GM18951 (cell line): ENCODE measurements at regions not wholly inside any gene's neighbourhood (a gene's known extent, or its start where the extent isn't known, plus 50 kb on each side); places are given as distances from the start of the nearest gene placed in this dataset.

Experiments used
- POLR2A ChIP-seq: IDR thresholded peaks from 4 replicates; pipeline ENCODE4 v1.6.1; 2011; ENCODE audit warnings: mild to moderate bottlenecking; ENCODE audit not compliant: insufficient read length, insufficient read depth; ENCODE audit errors: extremely low read depth
- in situ Hi-C: fragments of 300-500 bp; cut with MboI; formaldehyde crosslinking; loops from one replicate; pipeline ENCODE4 v1.12.0; 2022; ENCODE audit warnings: low sequenced_read_pairs, mixed read lengths, inconsistent platforms; ENCODE audit not compliant: unreplicated experiment

- in situ Hi-C loops: no loop called here
- no peak for TF ChIP-seq POLR2A
Observed at GRCh38 chr2:234621120-234621519, 124.2 kb upstream of the ARL4C start.

GRCh38 chr2:234620018-234620417, 123.1 kb upstream of the ARL4C start:
- in situ Hi-C loops: no loop called here

DNA sequence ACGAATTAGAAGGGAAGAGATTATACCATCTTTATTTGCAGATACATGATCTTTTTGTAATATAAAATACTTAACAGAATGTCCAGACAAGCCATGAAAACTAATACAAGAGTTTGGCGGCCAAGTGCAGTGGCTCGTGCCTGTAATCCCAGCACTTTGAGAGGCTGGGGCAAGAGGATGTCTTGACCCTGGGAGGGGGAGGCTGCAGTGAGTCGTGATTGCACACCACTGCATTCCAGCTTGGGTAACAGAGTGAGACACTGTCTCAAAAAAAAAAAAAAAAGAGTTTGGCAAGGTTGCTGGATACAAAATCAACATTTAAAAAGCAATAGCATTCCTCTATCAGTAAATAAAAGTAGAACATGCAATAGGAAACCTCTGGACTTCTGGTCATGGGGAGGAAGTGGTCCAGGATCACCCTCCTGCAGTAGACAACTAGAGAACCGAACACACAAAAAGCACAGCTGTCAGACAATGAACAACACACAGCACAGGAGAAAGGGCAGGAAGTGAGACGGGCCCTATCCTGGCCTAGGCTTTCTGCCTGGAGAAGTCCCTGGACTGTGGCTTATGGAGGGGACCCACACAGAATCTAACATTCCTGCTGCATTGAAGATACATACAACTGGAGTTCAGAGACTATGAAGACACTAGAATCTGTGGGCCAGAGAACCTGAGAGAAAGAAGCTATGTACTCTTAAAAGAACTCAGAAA, 118.9 kb upstream of the ARL4C start:
- no peak for TF ChIP-seq POLR2A
- in situ Hi-C loops: no loop called here

More at GRCh38 chr2:234620018-234620417, 123.1 kb upstream of the ARL4C start:
- TF ChIP-seq POLR2A: no peak

- in situ Hi-C loops: no loop called here
- no peak for TF ChIP-seq POLR2A
Observed at GRCh38 chr2:234611209-234611608, 114.3 kb upstream of the ARL4C start.

GRCh38 chr2:234608946-234609345, 112.1 kb upstream of the ARL4C start:
- in situ Hi-C loops: no loop called here
- no peak for TF ChIP-seq POLR2A

GRCh38 chr2:234607691-234608090, 110.8 kb upstream of the ARL4C start:
- no peak for TF ChIP-seq POLR2A

GRCh38 chr2:234606896-234607295, 110.0 kb upstream of the ARL4C start:
- in situ Hi-C loops: no loop called here
- no peak for TF ChIP-seq POLR2A

More at GRCh38 chr2:234607691-234608090, 110.8 kb upstream of the ARL4C start:
- in situ Hi-C loops: no loop called here

- TF ChIP-seq POLR2A: no peak
- in situ Hi-C loops: no loop called here
Observed at GRCh38 chr2:234603619-234604018, 106.7 kb upstream of the ARL4C start.

DNA sequence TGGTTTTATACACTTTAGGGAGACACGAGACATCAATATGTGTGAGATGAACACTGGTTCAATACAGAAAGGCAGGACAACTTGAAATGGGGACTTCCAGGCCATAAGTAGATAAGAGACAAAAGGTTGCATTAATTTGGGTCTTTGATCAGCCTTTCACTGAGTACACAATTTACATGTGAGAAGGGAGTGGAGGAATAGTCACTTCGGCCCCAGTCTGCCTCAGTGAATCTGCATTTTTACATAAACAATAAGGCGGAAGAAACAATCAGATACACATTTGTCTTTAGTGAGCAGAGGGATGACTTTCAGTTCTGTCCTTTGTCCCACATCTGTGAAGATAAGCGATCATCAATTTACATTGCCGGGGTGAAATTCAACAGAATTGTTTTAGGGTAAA, 104.3 kb upstream of the ARL4C start:
- in situ Hi-C loops: no loop called here
- no peak for TF ChIP-seq POLR2A

DNA sequence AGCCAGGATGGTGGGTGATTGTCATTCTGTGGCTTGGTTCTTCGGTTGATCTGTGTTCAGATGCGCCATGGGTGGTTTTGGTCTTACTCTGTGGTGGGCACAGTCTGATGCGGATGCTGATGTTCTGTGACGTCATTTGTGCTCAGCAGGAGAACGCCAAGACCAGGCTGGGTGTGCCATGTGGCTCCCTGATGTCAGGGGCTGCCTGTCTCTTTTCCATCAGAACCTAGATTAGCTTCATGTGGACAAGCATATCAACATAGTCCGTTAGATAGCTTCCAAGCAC, 100.6 kb upstream of the ARL4C start:
- in situ Hi-C loops: no loop called here
- TF ChIP-seq POLR2A: no peak

DNA sequence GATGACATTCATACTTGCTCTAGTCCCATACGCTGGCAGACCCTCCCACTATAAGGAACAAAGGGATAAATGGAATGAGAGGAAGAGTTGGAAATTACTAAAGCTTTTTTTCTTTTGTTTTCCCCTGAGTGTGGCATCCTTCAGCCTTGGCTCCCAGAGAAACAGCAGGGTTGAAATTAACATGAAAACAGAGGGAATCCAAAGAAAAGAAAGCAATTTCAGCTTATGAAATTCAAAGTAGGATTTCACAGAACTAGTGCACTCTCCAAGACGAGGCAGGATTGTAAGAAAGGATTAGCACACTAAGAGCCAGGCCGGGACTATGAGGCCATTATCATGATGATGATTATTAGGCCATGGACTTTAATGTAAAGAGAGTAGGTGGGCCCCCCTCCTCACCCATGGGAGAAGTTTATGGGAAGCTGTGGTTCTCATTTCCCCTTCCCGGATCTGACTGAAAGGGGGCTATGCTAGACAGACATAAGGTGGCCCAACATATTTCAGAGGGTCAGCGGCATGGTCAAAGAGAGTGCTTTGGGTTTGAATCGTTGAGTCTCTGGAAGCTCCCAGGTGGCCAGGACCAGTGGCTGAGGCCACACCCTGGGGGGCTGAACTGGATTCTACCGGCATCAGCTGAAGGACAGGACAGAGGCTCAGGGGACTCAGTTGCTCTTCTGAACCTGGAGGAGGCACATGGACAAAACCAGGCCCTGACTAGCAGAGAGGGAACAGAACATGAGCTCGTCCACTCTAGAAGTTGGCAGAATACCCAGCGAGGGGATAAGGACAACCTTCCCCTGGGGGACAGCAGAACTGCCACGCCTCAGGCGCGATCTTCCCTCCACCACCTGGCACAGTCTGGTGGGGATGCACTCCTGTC, 100.1 kb upstream of the ARL4C start:
- no peak for TF ChIP-seq POLR2A
- in situ Hi-C loops: no loop called here

GRCh38 chr2:234595829-234596228, 98.9 kb upstream of the ARL4C start:
- in situ Hi-C loops: no loop called here
- TF ChIP-seq POLR2A: no peak

GRCh38 chr2:234594715-234595114, 97.8 kb upstream of the ARL4C start:
- in situ Hi-C loops: no loop called here
- no peak for TF ChIP-seq POLR2A

DNA sequence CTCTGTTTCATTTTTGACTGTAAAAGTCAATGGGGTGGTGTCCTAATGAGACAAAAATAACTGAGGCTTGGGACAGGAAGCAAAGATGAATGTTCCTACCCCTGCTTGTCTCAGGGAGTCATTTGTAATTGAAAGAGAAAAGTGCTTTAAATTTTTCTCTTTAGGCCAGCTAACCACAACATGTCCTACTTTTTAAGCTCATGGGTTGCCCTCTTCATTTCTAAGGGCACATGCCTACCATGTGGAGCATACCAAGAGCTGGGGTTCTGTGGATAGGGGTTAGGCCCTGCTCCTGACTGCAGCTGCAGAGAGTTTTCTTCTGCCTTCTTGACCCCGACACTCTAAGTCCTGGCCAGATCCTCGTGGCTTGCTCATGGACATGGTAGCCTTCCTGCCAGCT, 96.8 kb upstream of the ARL4C start:
- in situ Hi-C loops: no loop called here
- no peak for TF ChIP-seq POLR2A
